K562 (cell line): ENCODE measurements at regions not wholly inside any gene's neighbourhood (a gene's known extent, or its start where the extent isn't known, plus 50 kb on each side); places are given as distances from the start of the nearest gene placed in this dataset.

ENCODE experiments used
- ATAC-seq: fragments of 200-7000 bp; cut with Tn5 transposase; 3 replicates; pipeline ENCODE4 v1.9.1; 2020; ENCODE audit warnings: moderate library complexity
- BruUV-seq: library from RNA; stranded (reverse); fragments of 400-500 nt; replicated peaks from 2 replicates; lab custom pipeline; 2021; lab: Mats Ljungman, UMichigan
- CTCF ChIA-PET: fragments of 300-600 bp; formaldehyde crosslinking; extraction: SDS; loops from one replicate; lab custom pipeline; 2021; ENCODE audit warnings: low intra/inter-chr PET ratio; lab: Yijun Ruan, JAX
- POLR2A ChIA-PET: fragments of 300-600, 350-650 bp; sonication (Branson Sonifier 250); formaldehyde crosslinking; extraction: SDS; loops from one replicate; lab custom pipeline; 2021; ENCODE audit warnings: antibody characterized with exemption, inconsistent platforms; lab: Yijun Ruan, JAX
- DNase-seq, 4 experiments: peaks; one replicate each; pipeline versions ENCODE4 v3.0.0 to v3.0.0-alpha.2; 2011 to 2018; ENCODE audit warnings: low spot score in 3 of 4, mixed read lengths in 3 of 4; ENCODE audit errors: extremely low read depth in 1 of 4
- FAIRE-seq: peaks from 2 replicates; lab custom pipeline; 2011; peaks lifted over from hg19 to GRCh38; lab: Jason Lieb, UNC
- H2AFZ ChIP-seq: 2 replicates; pipeline ENCODE4 v1.6.0; 2011; ENCODE audit warnings: low read depth, low read length, control low read depth, inconsistent platforms
- H3K27ac ChIP-seq: fragments of 200-600 bp; 3 replicates; pipeline ENCODE4 v1.8.0; 2011; ENCODE audit warnings: low read depth, mild to moderate bottlenecking, control low read depth, inconsistent platforms, low read length, moderate library complexity, mixed read lengths; ENCODE audit errors: extremely low read depth
- H3K27me3 ChIP-seq, 2 experiments: fragments of 300-600 bp in 1 of 2; 2 replicates in 1 of 2; 3 replicates in 1 of 2; pipeline versions ENCODE4 v1.6.0 to v1.8.0; 2011; ENCODE audit warnings: inconsistent platforms in 2 of 2, low read length in 2 of 2, mild to moderate bottlenecking in 1 of 2, mixed read lengths in 1 of 2, moderate library complexity in 1 of 2; ENCODE audit not compliant: control insufficient read depth in 2 of 2, insufficient read depth in 2 of 2
- H3K36me3 ChIP-seq: fragments of 300-600 bp; 3 replicates; pipeline ENCODE4 v1.8.0; 2011; ENCODE audit warnings: mild to moderate bottlenecking, low read length, inconsistent platforms; ENCODE audit not compliant: control insufficient read depth, insufficient read depth
- H3K4me1 ChIP-seq, 2 experiments: fragments of 200-600 bp in 1 of 2; replicated peaks in 1 of 2; 2 replicates in 1 of 2; 3 replicates in 1 of 2; pipeline versions ENCODE4 v1.5.1 to v1.8.0; 2011; ENCODE audit warnings: inconsistent platforms in 2 of 2, low read length in 2 of 2, mild to moderate bottlenecking in 1 of 2, mixed read lengths in 1 of 2, moderate library complexity in 1 of 2; ENCODE audit not compliant: control insufficient read depth in 2 of 2, insufficient read depth in 2 of 2
- H3K4me2 ChIP-seq: 2 replicates; pipeline ENCODE4 v1.6.1; 2011; ENCODE audit warnings: low read length, control low read depth, inconsistent platforms, mixed read lengths; ENCODE audit not compliant: insufficient read depth
- H3K4me3 ChIP-seq: fragments of 200-600 bp; sonication (generic), shearing (Covaris generic); 2 replicates; pipeline ENCODE4 v1.5.1; 2016; ENCODE audit warnings: control low read depth, inconsistent platforms
- H3K79me2 ChIP-seq: fragments of 200-600 bp; 3 replicates; pipeline ENCODE4 v1.8.0; 2011; ENCODE audit warnings: low read length, inconsistent platforms; ENCODE audit not compliant: control insufficient read depth, insufficient read depth
- H3K9ac ChIP-seq, 2 experiments: 2 replicates each; pipeline versions ENCODE4 v1.6.0 to v1.6.1; 2011; ENCODE audit warnings: low read depth in 2 of 2, low read length in 2 of 2, control low read depth in 1 of 2, inconsistent platforms in 1 of 2, mild to moderate bottlenecking in 1 of 2, mixed read lengths in 1 of 2; ENCODE audit not compliant: insufficient read depth in 1 of 2
- H3K9me1 ChIP-seq: one replicate; pipeline ENCODE4 v1.6.0; 2011; ENCODE audit warnings: inconsistent platforms, mild to moderate bottlenecking, low read length, moderate library complexity; ENCODE audit not compliant: control insufficient read depth, insufficient read depth
- H3K9me3 ChIP-seq: replicated peaks from 2 replicates; pipeline ENCODE4 v1.5.1; 2011; ENCODE audit warnings: low read depth, low read length, inconsistent platforms; ENCODE audit not compliant: control insufficient read depth, insufficient read depth
- H4K20me1 ChIP-seq: replicated peaks from 2 replicates; pipeline ENCODE4 v1.6.1; 2011; ENCODE audit warnings: low read length, inconsistent platforms, mixed read lengths; ENCODE audit not compliant: control insufficient read depth, insufficient read depth
- BRF1 ChIP-seq: IDR thresholded peaks from 3 replicates; pipeline ENCODE4 v1.6.1; 2011; ENCODE audit warnings: borderline replicate concordance, mild to moderate bottlenecking; ENCODE audit not compliant: insufficient read length; ENCODE audit errors: extremely low read depth
- ERF ChIP-seq: fragments of 450-650 bp; formaldehyde crosslinking; IDR thresholded peaks from 2 replicates; pipeline ENCODE4 v1.4.0; 2020; ENCODE audit warnings: mild to moderate bottlenecking, mixed read lengths
- ESRRB ChIP-seq: fragments of 250-450 bp; sonication (Bioruptor Pico); IDR thresholded peaks from 2 replicates; pipeline ENCODE4 v1.5.0; 2020; ENCODE audit warnings: mild to moderate bottlenecking, moderate library complexity, borderline replicate concordance
- HNRNPUL1 ChIP-seq: fragments of 200-400 bp; formaldehyde crosslinking; IDR thresholded peaks from 2 replicates; pipeline ENCODE4 v1.6.1; 2017; ENCODE audit warnings: low read length
- MEIS2 ChIP-seq: fragments of 450-650 bp; IDR thresholded peaks from 2 replicates; pipeline ENCODE4 v1.6.1; 2014; ENCODE audit warnings: mild to moderate bottlenecking; ENCODE audit not compliant: partially characterized antibody
- SMARCE1 ChIP-seq: fragments of 450-650 bp; IDR thresholded peaks from 2 replicates; pipeline ENCODE4 v1.7.1; 2016; ENCODE audit warnings: mild to moderate bottlenecking
- ZNF511 ChIP-seq: sonication (generic); formaldehyde crosslinking; IDR thresholded peaks from 2 replicates; pipeline ENCODE4 v1.8.0; 2022; ENCODE audit warnings: mild to moderate bottlenecking, missing genetic modification reagents
- ZNF592 ChIP-seq: fragments of 450-650 bp; IDR thresholded peaks from 2 replicates; pipeline ENCODE4 v1.6.1; 2017; ENCODE audit warnings: antibody characterized with exemption, mild to moderate bottlenecking
- WGBS: fragments of 100-300 bp; shearing (Covaris generic); methylation state at CpG from one replicate; pipeline ENCODE4 v1.1.6; 2016; ENCODE audit warnings: low coverage, mixed read lengths; ENCODE audit not compliant: insufficient coverage; ENCODE audit errors: missing lambda C conversion rate; 5-methylcytosine and 5-hydroxymethylcytosine counted together
- in situ Hi-C: fragments of 300-500 bp; cut with MboI; formaldehyde crosslinking; loops from 4 replicates; pipeline ENCODE4 v1.15.0; 2018; ENCODE audit warnings: inconsistent platforms, mixed read lengths
- intact Hi-C: fragments of 100-400 bp; cut with micrococcal nuclease; formaldehyde crosslinking; loops from 2 replicates; pipeline ENCODE4 v1.14.2; 2022
- TF ChIP-seq, protein P1 (sequence below): IDR thresholded peaks from 2 replicates; pipeline ENCODE4 v1.6.1; 2011; ENCODE audit not compliant: insufficient read length; ENCODE audit errors: extremely low read depth
- TF ChIP-seq, protein P2 (sequence below), 2 experiments: IDR thresholded peaks in 1 of 2; conservative IDR thresholded peaks in 1 of 2; 2 replicates each; pipeline ENCODE4 v1.6.1; 2016; ENCODE audit warnings: low read depth in 2 of 2, mild to moderate bottlenecking in 1 of 2, missing compliant biosample characterization in 1 of 2, missing genetic modification characterization in 1 of 2, moderate library complexity in 1 of 2

DNA sequence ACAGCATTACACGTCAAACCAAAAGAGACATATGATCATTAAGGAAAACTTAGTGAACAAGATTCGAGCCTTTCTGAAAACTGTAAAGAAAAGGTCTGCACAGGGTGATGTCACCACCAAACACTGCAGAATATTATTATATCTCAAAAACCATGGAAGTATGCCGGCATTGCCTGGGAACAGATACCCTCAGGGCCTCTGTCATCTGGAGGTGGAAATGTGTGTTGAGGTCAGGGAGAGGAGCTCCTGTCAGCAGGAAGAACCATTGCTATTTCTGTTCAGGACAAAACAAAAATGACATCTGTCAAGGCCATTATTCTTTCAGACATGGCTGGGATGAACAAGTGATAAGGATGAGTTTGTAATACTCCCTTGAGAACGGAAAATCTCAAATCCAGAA, 365.9 kb upstream of the TRIB2 start:
- H3K9ac ChIP-seq = no peak overlapping the region
- no peak for FAIRE-seq
- 0 out of 2 replicates have a peak overlapping the region, but pooled peaks have one; percentile 10 for H2AFZ ChIP-seq
- CTCF ChIA-PET = no interaction called here
- ATAC-seq = no peak
- DNase-seq = no peak
- H3K79me2 ChIP-seq = no peaks in the 10 kb centered on the region
- no peak overlapping the region for H3K27ac ChIP-seq
- no peaks in the 10 kb centered on the region; a peak in 1 of 5 replicates for H3K4me1 ChIP-seq
- POLR2A ChIA-PET = interaction anchor here (0.5 to 0.7 kb wide), 2 partner anchors 10 to 95 kb away, joined by 3 to 4 read pairs; no protein-coding TSS in a partner anchor
- no peaks in the 10 kb centered on the region for H3K9me1 ChIP-seq
- no peaks in the 10 kb centered on the region for H4K20me1 ChIP-seq
- H3K4me2 ChIP-seq = no peak overlapping the region
- no TSS peak for BruUV-seq
- no peaks in the 10 kb centered on the region for H3K9me3 ChIP-seq
- peaks cover 4% of the 10 kb centered on the region; the same call in 2 of the 3 replicates for H3K36me3 ChIP-seq
- TF ChIP-seq ESRRB (CRISPR knock-in tag) (no peak), SMARCE1 (no peak), ZNF511 (no peak), ERF (CRISPR knock-in tag) (no peak), BRF1 (no peak), ZNF592 (no peak), HNRNPUL1 (no peak), MEIS2 (peak; percentile 43)
- TF ChIP-seq, protein P1, sequence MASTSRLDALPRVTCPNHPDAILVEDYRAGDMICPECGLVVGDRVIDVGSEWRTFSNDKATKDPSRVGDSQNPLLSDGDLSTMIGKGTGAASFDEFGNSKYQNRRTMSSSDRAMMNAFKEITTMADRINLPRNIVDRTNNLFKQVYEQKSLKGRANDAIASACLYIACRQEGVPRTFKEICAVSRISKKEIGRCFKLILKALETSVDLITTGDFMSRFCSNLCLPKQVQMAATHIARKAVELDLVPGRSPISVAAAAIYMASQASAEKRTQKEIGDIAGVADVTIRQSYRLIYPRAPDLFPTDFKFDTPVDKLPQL = no peak
- TF ChIP-seq, protein P2, sequence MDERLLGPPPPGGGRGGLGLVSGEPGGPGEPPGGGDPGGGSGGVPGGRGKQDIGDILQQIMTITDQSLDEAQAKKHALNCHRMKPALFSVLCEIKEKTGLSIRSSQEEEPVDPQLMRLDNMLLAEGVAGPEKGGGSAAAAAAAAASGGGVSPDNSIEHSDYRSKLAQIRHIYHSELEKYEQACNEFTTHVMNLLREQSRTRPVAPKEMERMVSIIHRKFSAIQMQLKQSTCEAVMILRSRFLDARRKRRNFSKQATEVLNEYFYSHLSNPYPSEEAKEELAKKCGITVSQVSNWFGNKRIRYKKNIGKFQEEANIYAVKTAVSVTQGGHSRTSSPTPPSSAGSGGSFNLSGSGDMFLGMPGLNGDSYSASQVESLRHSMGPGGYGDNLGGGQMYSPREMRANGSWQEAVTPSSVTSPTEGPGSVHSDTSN (CRISPR knock-in tag; IDR thresholded peaks at IDR 0.05; ENCODE audit: low read depth) = no peak
- TF ChIP-seq, protein P2 (tag; conservative IDR thresholded peaks at IDR 0.05; ENCODE audit: low read depth) = 0 out of 2 replicates have a peak, but pooled peaks have one; percentile 18
- WGBS = 65% methylated on average over 4 of the region's 4 CpGs
- in situ Hi-C loops = no loop called here
- no peak overlapping the region for H3K4me3 ChIP-seq
- no peaks in the 10 kb centered on the region for H3K27me3 ChIP-seq
- intact Hi-C loops = no loop called here
